ENCODE measurements at regions not wholly inside any gene's neighbourhood (a gene's known extent, or its start where the extent isn't known, plus 50 kb on each side); places are given as distances from the start of the nearest gene placed in this dataset.

DNA sequence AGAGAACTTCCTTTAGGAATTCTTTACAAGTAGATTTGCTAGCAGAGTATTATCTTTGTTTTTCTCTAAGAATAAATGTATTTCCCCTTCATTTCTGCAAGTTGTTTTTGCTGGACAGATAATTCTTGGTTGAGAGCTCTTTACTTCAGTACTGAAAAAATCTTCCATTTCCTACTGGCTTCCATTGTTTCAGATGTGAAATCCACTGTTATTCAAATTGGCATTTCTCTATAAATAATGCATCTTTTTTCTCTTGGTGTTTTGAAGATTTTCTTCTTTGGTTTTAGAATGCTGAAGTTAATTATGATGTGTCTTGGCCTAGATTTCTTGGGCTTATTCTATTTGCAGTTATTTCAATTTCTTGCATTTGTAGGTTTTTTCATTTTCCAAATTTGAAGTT lies 270.0 kb upstream of the GYPC start:
- no peaks in the 10 kb centered on the region for H3K79me2 ChIP-seq (ENCODE audit: insufficient read depth, low read length)
- no peaks in the 10 kb centered on the region for H3K36me3 ChIP-seq (replicated peaks in 1 of 2; ENCODE audit: control insufficient read depth in 1 of 2, insufficient read depth in 2 of 2, low read length in 2 of 2)
- H4K20me1 ChIP-seq (ENCODE audit: insufficient read depth, low read length), result no peaks in the 10 kb centered on the region
- H3K4me3 Mint-ChIP-seq, result no peak overlapping the region
- no peak overlapping the region for H3K9ac ChIP-seq (ENCODE audit: insufficient read depth, low read length, poor library complexity, severe bottlenecking)
- intact Hi-C loops (cut with micrococcal nuclease), result no loop called here
- no peaks in the 10 kb centered on the region for H3K4me1 Mint-ChIP-seq
- H3K4me2 ChIP-seq (replicated peaks; ENCODE audit: extremely low read depth, low read length, poor library complexity, severe bottlenecking), result no peak overlapping the region
- DNase-seq, result no peak
- H3K27ac Mint-ChIP-seq, result no peak overlapping the region
- H3K9me3 ChIP-seq (replicated peaks in 1 of 2; ENCODE audit: control insufficient read depth in 1 of 2, insufficient read depth in 1 of 2, low read length in 2 of 2), result peaks cover 7 to 11% of the 10 kb centered on the region in 2 donors
- H3K27ac ChIP-seq (ENCODE audit: low read depth in 1 of 2, low read length in 2 of 2), result no peak overlapping the region
- peaks cover 2 to 24% (median 18%) of the 10 kb centered on the region in 7 donors for H3K9me3 Mint-ChIP-seq
- H3K27me3 ChIP-seq (ENCODE audit: control insufficient read depth in 2 of 2, insufficient read depth in 2 of 2, low read length in 2 of 2), result no peaks in the 10 kb centered on the region
- no peak overlapping the region for H3K4me3 ChIP-seq (replicated peaks in 1 of 3; ENCODE audit: low read depth in 2 of 3, low read length in 3 of 3)
- H3K27me3 Mint-ChIP-seq (ENCODE audit: low read depth in 3 of 3), result peaks cover 1 to 4% (median 3%) of the 10 kb centered on the region in 3 donors
- H3K4me1 ChIP-seq (ENCODE audit: control insufficient read depth in 1 of 2, insufficient read depth in 2 of 2, low read length in 2 of 2), result no peaks in the 10 kb centered on the region
- TF ChIP-seq, protein P1, sequence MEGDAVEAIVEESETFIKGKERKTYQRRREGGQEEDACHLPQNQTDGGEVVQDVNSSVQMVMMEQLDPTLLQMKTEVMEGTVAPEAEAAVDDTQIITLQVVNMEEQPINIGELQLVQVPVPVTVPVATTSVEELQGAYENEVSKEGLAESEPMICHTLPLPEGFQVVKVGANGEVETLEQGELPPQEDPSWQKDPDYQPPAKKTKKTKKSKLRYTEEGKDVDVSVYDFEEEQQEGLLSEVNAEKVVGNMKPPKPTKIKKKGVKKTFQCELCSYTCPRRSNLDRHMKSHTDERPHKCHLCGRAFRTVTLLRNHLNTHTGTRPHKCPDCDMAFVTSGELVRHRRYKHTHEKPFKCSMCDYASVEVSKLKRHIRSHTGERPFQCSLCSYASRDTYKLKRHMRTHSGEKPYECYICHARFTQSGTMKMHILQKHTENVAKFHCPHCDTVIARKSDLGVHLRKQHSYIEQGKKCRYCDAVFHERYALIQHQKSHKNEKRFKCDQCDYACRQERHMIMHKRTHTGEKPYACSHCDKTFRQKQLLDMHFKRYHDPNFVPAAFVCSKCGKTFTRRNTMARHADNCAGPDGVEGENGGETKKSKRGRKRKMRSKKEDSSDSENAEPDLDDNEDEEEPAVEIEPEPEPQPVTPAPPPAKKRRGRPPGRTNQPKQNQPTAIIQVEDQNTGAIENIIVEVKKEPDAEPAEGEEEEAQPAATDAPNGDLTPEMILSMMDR (IDR thresholded peaks at IDR 0.05), result no peak
- H2AFZ ChIP-seq (ENCODE audit: insufficient read depth, low read depth, low read length, poor library complexity, severe bottlenecking), result no peak overlapping the region
- H3K36me3 Mint-ChIP-seq, result no peaks in the 10 kb centered on the region

DNA sequence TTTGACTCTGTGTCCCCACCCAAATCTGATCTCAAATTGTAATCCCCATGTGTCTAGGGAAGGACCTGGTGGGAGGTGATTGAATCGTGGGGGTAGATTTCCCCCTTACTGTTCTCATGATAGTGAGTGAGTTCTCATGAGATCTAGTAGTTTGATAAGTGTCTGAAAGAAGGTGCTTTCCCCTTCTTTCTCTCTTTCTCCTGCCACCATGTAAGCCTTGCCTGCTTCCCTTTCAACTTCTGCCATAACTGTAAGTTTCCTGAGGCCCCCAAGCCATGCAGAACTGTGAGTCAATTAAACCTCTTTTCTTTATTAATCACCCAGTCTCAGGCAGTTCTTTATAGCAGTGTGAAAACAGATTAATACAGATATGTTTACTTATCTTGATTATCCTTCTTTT lies 266.5 kb upstream of the GYPC start:
- Mint-ChIP-seq H3K9me3 (peaks cover 2 to 24% (median 18%) of the 10 kb centered on the region in 7 donors), H3K36me3 (no peaks in the 10 kb centered on the region), H3K27ac (no peak overlapping the region), H3K27me3 (ENCODE audit: low read depth in 3 of 3) (peaks cover 0 to 3% (median 0%) of the 10 kb centered on the region in 3 donors), H3K4me3 (no peak overlapping the region), H3K4me1 (no peaks in the 10 kb centered on the region)
- Histone ChIP-seq H4K20me1 (ENCODE audit: insufficient read depth, low read length) (no peaks in the 10 kb centered on the region), H3K4me3 (replicated peaks in 1 of 3; ENCODE audit: low read depth in 2 of 3, low read length in 3 of 3) (no peak overlapping the region), H3K79me2 (ENCODE audit: insufficient read depth, low read length) (no peaks in the 10 kb centered on the region), H3K27me3 (ENCODE audit: control insufficient read depth in 2 of 2, insufficient read depth in 2 of 2, low read length in 2 of 2) (no peaks in the 10 kb centered on the region), H3K9ac (ENCODE audit: insufficient read depth, low read length, poor library complexity, severe bottlenecking) (no peak overlapping the region), H3K9me3 (replicated peaks in 1 of 2; ENCODE audit: control insufficient read depth in 1 of 2, insufficient read depth in 1 of 2, low read length in 2 of 2) (peaks cover 7 to 11% of the 10 kb centered on the region in 2 donors), H3K27ac (ENCODE audit: low read depth in 1 of 2, low read length in 2 of 2) (no peak overlapping the region), H3K4me1 (ENCODE audit: control insufficient read depth in 1 of 2, insufficient read depth in 2 of 2, low read length in 2 of 2) (no peaks in the 10 kb centered on the region), H3K4me2 (replicated peaks; ENCODE audit: extremely low read depth, low read length, poor library complexity, severe bottlenecking) (no peak overlapping the region), H2AFZ (ENCODE audit: insufficient read depth, low read depth, low read length, poor library complexity, severe bottlenecking) (no peak overlapping the region), H3K36me3 (replicated peaks in 1 of 2; ENCODE audit: control insufficient read depth in 1 of 2, insufficient read depth in 2 of 2, low read length in 2 of 2) (no peaks in the 10 kb centered on the region)
- TF ChIP-seq, protein P1 (IDR thresholded peaks at IDR 0.05), result no peak
- intact Hi-C loops (cut with micrococcal nuclease), result no loop called here
- DNase-seq, result no peak
- no CpG with 5 or more reads among the region's 1 CpG for WGBS (ENCODE audit: insufficient coverage)
